Kidney tubule cell (primary cell): ENCODE measurements at regions not wholly inside any gene's neighbourhood (a gene's known extent, or its start where the extent isn't known, plus 50 kb on each side); places are given as distances from the start of the nearest gene placed in this dataset.
A peak's percentile ranks its signal among the peaks of the same experiment; 100 is the strongest.

ENCODE experiments used
- DNase-seq: peaks from one replicate; pipeline ENCODE4 v3.0.0-alpha.2; 2018; ENCODE audit warnings: low spot score

- peak; percentile 62 for DNase-seq
Observed at GRCh38 chr2:67462738-67463496, 65.8 kb downstream of the ETAA1 start.

GRCh38 chr2:67463810-67464209, 66.7 kb downstream of the ETAA1 start:
- peak; percentile 76 for DNase-seq

- DNase-seq, result no peak
Observed at GRCh38 chr2:67465623-67466022, 68.5 kb downstream of the ETAA1 start.

- peak; percentile 23 for DNase-seq
Observed at GRCh38 chr2:67466734-67467133, 69.6 kb downstream of the ETAA1 start.

GRCh38 chr2:67471681-67472080, 74.5 kb downstream of the ETAA1 start:
- no peak for DNase-seq

GRCh38 chr2:67476809-67477790, 80.0 kb downstream of the ETAA1 start:
- DNase-seq, result peak; percentile 59

- no peak for DNase-seq
Observed at GRCh38 chr2:67479261-67479660, 82.1 kb downstream of the ETAA1 start.

GRCh38 chr2:67485431-67485830, 88.3 kb downstream of the ETAA1 start:
- DNase-seq, result peak; percentile 25

GRCh38 chr2:67486041-67486796, 89.1 kb downstream of the ETAA1 start:
- DNase-seq, result peak; percentile 68

GRCh38 chr2:67487993-67488392, 90.9 kb downstream of the ETAA1 start:
- DNase-seq, result no peak

- DNase-seq, result no peak
Observed at GRCh38 chr2:67489396-67489795, 92.3 kb downstream of the ETAA1 start.

- DNase-seq, result no peak
Observed at GRCh38 chr2:67498931-67499330, 101.8 kb downstream of the ETAA1 start.

- no peak for DNase-seq
Observed at GRCh38 chr2:67499989-67500388, 102.9 kb downstream of the ETAA1 start.

- peak; percentile 32 for DNase-seq
Observed at GRCh38 chr2:67500541-67500940, 103.4 kb downstream of the ETAA1 start.

GRCh38 chr2:67502346-67503065, 105.4 kb downstream of the ETAA1 start:
- DNase-seq, result no peak

GRCh38 chr2:67503066-67503795, 106.1 kb downstream of the ETAA1 start:
- peak; percentile 91 for DNase-seq

GRCh38 chr2:67510745-67511144, 113.6 kb downstream of the ETAA1 start:
- no peak for DNase-seq

- DNase-seq, result peak; percentile 23
Observed at GRCh38 chr2:67514515-67514914, 117.4 kb downstream of the ETAA1 start.

GRCh38 chr2:67515056-67515455, 117.9 kb downstream of the ETAA1 start:
- no peak for DNase-seq

GRCh38 chr2:67515538-67515937, 118.4 kb downstream of the ETAA1 start:
- no peak for DNase-seq

GRCh38 chr2:67516362-67516761, 119.2 kb downstream of the ETAA1 start:
- no peak for DNase-seq
